ENCODE measurements at regions not wholly inside any gene's neighbourhood (a gene's known extent, or its start where the extent isn't known, plus 50 kb on each side); places are given as distances from the start of the nearest gene placed in this dataset.

DNA sequence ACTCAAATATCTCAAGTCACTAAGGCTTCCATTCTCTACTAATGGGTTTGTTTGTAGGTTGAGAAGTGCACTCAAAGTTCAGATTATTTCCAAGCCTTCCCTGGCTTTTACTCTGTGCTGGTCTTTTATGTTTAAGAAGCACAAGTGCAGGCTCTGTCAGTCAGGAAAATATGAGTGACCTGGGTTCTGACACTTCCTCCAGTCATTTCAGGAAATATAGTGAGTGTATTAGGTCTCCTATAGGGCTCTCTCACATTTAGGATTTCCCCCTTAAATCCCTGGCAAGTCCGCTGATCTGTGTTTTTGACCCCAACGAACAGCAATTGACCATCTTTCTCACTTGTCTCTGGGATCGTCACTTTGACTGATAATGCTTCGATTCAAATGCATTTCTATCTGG, 210.2 kb downstream of the ARPP21 start:
- TF ChIP-seq, protein P1, sequence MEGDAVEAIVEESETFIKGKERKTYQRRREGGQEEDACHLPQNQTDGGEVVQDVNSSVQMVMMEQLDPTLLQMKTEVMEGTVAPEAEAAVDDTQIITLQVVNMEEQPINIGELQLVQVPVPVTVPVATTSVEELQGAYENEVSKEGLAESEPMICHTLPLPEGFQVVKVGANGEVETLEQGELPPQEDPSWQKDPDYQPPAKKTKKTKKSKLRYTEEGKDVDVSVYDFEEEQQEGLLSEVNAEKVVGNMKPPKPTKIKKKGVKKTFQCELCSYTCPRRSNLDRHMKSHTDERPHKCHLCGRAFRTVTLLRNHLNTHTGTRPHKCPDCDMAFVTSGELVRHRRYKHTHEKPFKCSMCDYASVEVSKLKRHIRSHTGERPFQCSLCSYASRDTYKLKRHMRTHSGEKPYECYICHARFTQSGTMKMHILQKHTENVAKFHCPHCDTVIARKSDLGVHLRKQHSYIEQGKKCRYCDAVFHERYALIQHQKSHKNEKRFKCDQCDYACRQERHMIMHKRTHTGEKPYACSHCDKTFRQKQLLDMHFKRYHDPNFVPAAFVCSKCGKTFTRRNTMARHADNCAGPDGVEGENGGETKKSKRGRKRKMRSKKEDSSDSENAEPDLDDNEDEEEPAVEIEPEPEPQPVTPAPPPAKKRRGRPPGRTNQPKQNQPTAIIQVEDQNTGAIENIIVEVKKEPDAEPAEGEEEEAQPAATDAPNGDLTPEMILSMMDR (IDR thresholded peaks at IDR 0.05): no peak
- TF ChIP-seq POLR2A (IDR thresholded peaks at IDR 0.05): no peak
